ENCODE measurements at regions not wholly inside any gene's neighbourhood (a gene's known extent, or its start where the extent isn't known, plus 50 kb on each side); places are given as distances from the start of the nearest gene placed in this dataset.

DNA sequence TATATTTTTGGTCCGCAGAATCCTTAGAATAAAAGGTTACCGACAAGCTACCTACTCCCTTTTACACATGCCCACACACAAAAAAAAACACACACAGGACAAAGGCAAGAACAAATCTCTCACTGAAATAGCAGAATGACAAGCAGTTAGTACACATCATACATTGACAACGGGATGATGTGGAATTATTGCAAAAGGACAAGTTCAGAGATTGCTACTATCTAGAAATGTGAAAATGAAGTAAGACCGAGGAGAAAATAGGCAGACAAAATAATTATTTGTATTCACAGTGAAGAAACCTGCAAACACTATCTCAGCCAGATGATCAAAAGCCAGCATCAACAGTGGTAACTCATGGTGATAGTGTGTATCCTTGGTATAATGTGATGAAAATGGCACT lies 112.2 kb upstream of the C3orf80 start:
- intact Hi-C loops (cut with micrococcal nuclease; ENCODE audit: unreplicated experiment) (no loop called here), in situ Hi-C loops (cut with HindIII; ENCODE audit: extremely low pct_ligation_motif_present, low pct_unique_long_range_greater_than_20kb) (no loop called here)
- Histone ChIP-seq H4K20me1 (ENCODE audit: insufficient read depth, low read length) (no peaks in the 10 kb centered on the region), H3K4me1 (ENCODE audit: insufficient read depth, low read length) (peaks cover 46% of the 10 kb centered on the region), H3K27me3 (ENCODE audit: control insufficient read depth in 1 of 2, insufficient read depth in 2 of 2, low read length in 2 of 2) (no peaks in the 10 kb centered on the region), H2AFZ (ENCODE audit: low read length) (no peak overlapping the region), H3K79me2 (ENCODE audit: insufficient read depth, low read length) (no peaks in the 10 kb centered on the region), H3K27ac (ENCODE audit: extremely low read length, insufficient read depth, low read length) (no peak overlapping the region), H3K9me3 (ENCODE audit: low read length) (no peaks in the 10 kb centered on the region), H3K4me3 (replicated peaks in 1 of 3; ENCODE audit: insufficient read depth in 1 of 3, low read depth in 2 of 3, low read length in 3 of 3) (no peak overlapping the region), H3K9ac (ENCODE audit: insufficient read depth, low read depth, low read length) (no peak overlapping the region), H3K4me2 (ENCODE audit: low read depth, low read length) (no peak overlapping the region), H3K36me3 (replicated peaks in 1 of 2; ENCODE audit: control insufficient read depth in 1 of 2, insufficient read depth in 2 of 2, low read length in 2 of 2) (no peaks in the 10 kb centered on the region)
- ChIA-PET POLR2A (no interaction called here), CTCF (ENCODE audit: low intra/inter-chr PET ratio, low total read pairs) (no interaction called here)
- no peak for TF ChIP-seq ZNF713 (CRISPR knock-in tag; IDR thresholded peaks at IDR 0.05)
- no peak for TF ChIP-seq ZNF333 (CRISPR knock-in tag; IDR thresholded peaks at IDR 0.05; ENCODE audit: borderline replicate concordance)
- no peak for TF ChIP-seq ZFP82 (CRISPR knock-in tag; IDR thresholded peaks at IDR 0.05; ENCODE audit: borderline replicate concordance)
- no peak for TF ChIP-seq IRX3 (CRISPR knock-in tag; IDR thresholded peaks at IDR 0.05; ENCODE audit: borderline replicate concordance, low read depth)
- TF ChIP-seq ZNF552 (CRISPR knock-in tag; IDR thresholded peaks at IDR 0.05; ENCODE audit: borderline replicate concordance) = no peak
- no peak for TF ChIP-seq U2AF2 (IDR thresholded peaks at IDR 0.05; ENCODE audit: low read depth, low read length)
- TF ChIP-seq HNF4A (CRISPR knock-in tag; IDR thresholded peaks at IDR 0.05) = no peak
- no peak for TF ChIP-seq EZH2 (conservative IDR thresholded peaks at IDR 0.05; ENCODE audit: low read depth, low read length)
- no peak for TF ChIP-seq DPF2 (CRISPR knock-in tag; IDR thresholded peaks at IDR 0.05; ENCODE audit: borderline replicate concordance, low read depth)
- no peak for TF ChIP-seq CREB1 (IDR thresholded peaks at IDR 0.05)
- TF ChIP-seq CREB1 (CRISPR knock-in tag; IDR thresholded peaks at IDR 0.05) = no peak
- TF ChIP-seq ARID4A (CRISPR knock-in tag; IDR thresholded peaks at IDR 0.05; ENCODE audit: borderline replicate concordance) = no peak
- TF ChIP-seq ZNF441 (CRISPR knock-in tag; IDR thresholded peaks at IDR 0.05; ENCODE audit: borderline replicate concordance) = no peak
- no peak for TF ChIP-seq ZC3H4 (CRISPR knock-in tag; IDR thresholded peaks at IDR 0.05; ENCODE audit: borderline replicate concordance)
- no peak for TF ChIP-seq RORA (CRISPR knock-in tag; IDR thresholded peaks at IDR 0.05)
- TF ChIP-seq, protein P1, sequence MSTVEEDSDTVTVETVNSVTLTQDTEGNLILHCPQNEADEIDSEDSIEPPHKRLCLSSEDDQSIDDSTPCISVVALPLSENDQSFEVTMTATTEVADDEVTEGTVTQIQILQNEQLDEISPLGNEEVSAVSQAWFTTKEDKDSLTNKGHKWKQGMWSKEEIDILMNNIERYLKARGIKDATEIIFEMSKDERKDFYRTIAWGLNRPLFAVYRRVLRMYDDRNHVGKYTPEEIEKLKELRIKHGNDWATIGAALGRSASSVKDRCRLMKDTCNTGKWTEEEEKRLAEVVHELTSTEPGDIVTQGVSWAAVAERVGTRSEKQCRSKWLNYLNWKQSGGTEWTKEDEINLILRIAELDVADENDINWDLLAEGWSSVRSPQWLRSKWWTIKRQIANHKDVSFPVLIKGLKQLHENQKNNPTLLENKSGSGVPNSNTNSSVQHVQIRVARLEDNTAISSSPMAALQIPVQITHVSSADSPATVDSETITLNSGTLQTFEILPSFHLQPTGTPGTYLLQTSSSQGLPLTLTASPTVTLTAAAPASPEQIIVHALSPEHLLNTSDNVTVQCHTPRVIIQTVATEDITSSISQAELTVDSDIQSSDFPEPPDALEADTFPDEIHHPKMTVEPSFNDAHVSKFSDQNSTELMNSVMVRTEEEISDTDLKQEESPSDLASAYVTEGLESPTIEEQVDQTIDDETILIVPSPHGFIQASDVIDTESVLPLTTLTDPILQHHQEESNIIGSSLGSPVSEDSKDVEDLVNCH (CRISPR knock-in tag; IDR thresholded peaks at IDR 0.05) = no peak
- TF ChIP-seq NR2F1 (CRISPR knock-in tag; IDR thresholded peaks at IDR 0.05) = no peak
- TF ChIP-seq ISX (CRISPR knock-in tag; conservative IDR thresholded peaks at IDR 0.05) = no peak
- no peak for TF ChIP-seq ZNF740 (CRISPR knock-in tag; IDR thresholded peaks at IDR 0.05)
- no peak for TF ChIP-seq KLF11 (CRISPR knock-in tag; IDR thresholded peaks at IDR 0.05)
- no peak for FAIRE-seq
- no peak for DNase-seq (ENCODE audit: low spot score)
- BruUV-seq (replicated peaks) = no TSS peak
- 78% methylated on average over 4 of the region's 4 CpGs for WGBS (ENCODE audit: low lambda C conversion rate)
- ATAC-seq = no peak
